SK-N-SH (cell line): ENCODE measurements at regions not wholly inside any gene's neighbourhood (a gene's known extent, or its start where the extent isn't known, plus 50 kb on each side); places are given as distances from the start of the nearest gene placed in this dataset.

ENCODE experiments used
- CTCF ChIA-PET: fragments of 300-600, 350-600 bp; formaldehyde crosslinking; extraction: SDS; loops from one replicate; lab custom pipeline; 2021; lab: Yijun Ruan, JAX
- POLR2A ChIA-PET: fragments of 350-600 bp; sonication (Branson Sonifier 250); formaldehyde crosslinking; extraction: SDS; loops from one replicate; lab custom pipeline; 2020; ENCODE audit warnings: antibody characterized with exemption, inconsistent platforms; lab: Yijun Ruan, JAX
- DNase-seq: peaks from one replicate; pipeline ENCODE4 v3.0.0; 2012
- H2AFZ ChIP-seq: fragments of 200-600 bp; sonication (generic); 2 replicates; pipeline ENCODE4 v1.8.1; 2016; ENCODE audit warnings: antibody characterized with exemption, mild to moderate bottlenecking, low read depth
- H3F3A ChIP-seq: fragments of 200-600 bp; sonication (generic); replicated peaks from 2 replicates; pipeline ENCODE3; 2016; ENCODE audit warnings: antibody characterized with exemption, mild to moderate bottlenecking; ENCODE audit not compliant: insufficient read depth
- H3K27ac ChIP-seq, 2 experiments: fragments of 200-500 bp in 1 of 2; fragments of 200-600 bp in 1 of 2; sonication (Bioruptor generic) in 1 of 2; sonication (generic), shearing (Covaris generic) in 1 of 2; 2 replicates each; pipeline versions ENCODE4 v1.5.1 to v1.6.1; 2014 to 2016; ENCODE audit warnings: low read depth in 2 of 2, inconsistent platforms in 1 of 2, low read length in 1 of 2, mild to moderate bottlenecking in 1 of 2, mixed read lengths in 1 of 2
- H3K27me3 ChIP-seq: fragments of 200-600 bp; sonication (generic), shearing (Covaris generic); 2 replicates; pipeline ENCODE4 v1.6.1; 2016; ENCODE audit warnings: mixed run types; ENCODE audit not compliant: insufficient read depth
- H3K36me3 ChIP-seq, 2 experiments: fragments of 200-500 bp in 1 of 2; fragments of 200-600 bp in 1 of 2; sonication (Bioruptor generic) in 1 of 2; sonication (generic) in 1 of 2; replicated peaks in 1 of 2; 2 replicates each; pipeline versions ENCODE3 to v1.5.1; 2014 to 2016; ENCODE audit warnings: low read length in 1 of 2, mild to moderate bottlenecking in 1 of 2; ENCODE audit not compliant: insufficient read depth in 2 of 2, control insufficient read depth in 1 of 2
- H3K4me1 ChIP-seq, 2 experiments: fragments of 200-500 bp in 1 of 2; fragments of 200-600 bp in 1 of 2; sonication (Bioruptor generic) in 1 of 2; sonication (generic), shearing (Covaris generic) in 1 of 2; 2 replicates each; pipeline versions ENCODE4 v1.5.1 to v1.6.1; 2014 to 2016; ENCODE audit warnings: low read depth in 1 of 2, low read length in 1 of 2, mixed run types in 1 of 2; ENCODE audit not compliant: insufficient read depth in 2 of 2, control insufficient read depth in 1 of 2
- H3K4me2 ChIP-seq: fragments of 200-600 bp; sonication (generic), shearing (Covaris generic); 2 replicates; pipeline ENCODE4 v1.6.1; 2017; ENCODE audit warnings: mixed run types
- H3K4me3 ChIP-seq, 2 experiments: fragments of 200-500 bp in 1 of 2; fragments of 200-600 bp in 1 of 2; sonication (Bioruptor generic) in 1 of 2; sonication (generic), shearing (Covaris generic) in 1 of 2; 2 replicates each; pipeline versions ENCODE4 v1.5.1 to v1.8.1; 2014 to 2016; ENCODE audit warnings: low read depth in 2 of 2, inconsistent platforms in 1 of 2, low read length in 1 of 2, mild to moderate bottlenecking in 1 of 2, mixed read lengths in 1 of 2, moderate library complexity in 1 of 2
- H3K79me2 ChIP-seq: fragments of 200-600 bp; sonication (generic); 2 replicates; pipeline ENCODE4 v1.8.1; 2017; ENCODE audit warnings: mild to moderate bottlenecking; ENCODE audit not compliant: insufficient read depth
- H3K9ac ChIP-seq: fragments of 200-600 bp; sonication (generic); 2 replicates; pipeline ENCODE4 v1.6.1; 2017; ENCODE audit warnings: mixed run types
- H3K9me2 ChIP-seq: fragments of 200-600 bp; sonication (generic); 2 replicates; pipeline ENCODE4 v1.6.1; 2017; ENCODE audit warnings: mixed run types
- H3K9me3 ChIP-seq: fragments of 200-600 bp; sonication (generic); 2 replicates; pipeline ENCODE4 v1.6.1; 2017; ENCODE audit warnings: mixed run types, mild to moderate bottlenecking, moderate library complexity
- H4K20me1 ChIP-seq: fragments of 200-600 bp; sonication (generic); 2 replicates; pipeline ENCODE4 v1.6.1; 2017; ENCODE audit warnings: mild to moderate bottlenecking, mixed run types; ENCODE audit not compliant: insufficient read depth
- EP300 ChIP-seq, 2 experiments: IDR thresholded peaks; 2 replicates each; pipeline versions ENCODE4 v1.4.0 to v1.6.1; 2012; ENCODE audit warnings: borderline replicate concordance in 1 of 2, low read depth in 1 of 2, low read length in 1 of 2
- EZH2phosphoT487 ChIP-seq: fragments of 200-600 bp; sonication (generic); IDR thresholded peaks from 2 replicates; pipeline ENCODE4 v1.6.1; 2017; ENCODE audit warnings: low read depth, mixed run types, mild to moderate bottlenecking, antibody characterized with exemption, moderate library complexity, borderline replicate concordance
- FOSL2 ChIP-seq: IDR thresholded peaks from 2 replicates; pipeline ENCODE4 v1.4.0; 2012; ENCODE audit warnings: low read depth, mild to moderate bottlenecking, moderate library complexity, borderline replicate concordance
- GATA2 ChIP-seq: sonication (generic); formaldehyde crosslinking; IDR thresholded peaks from 2 replicates; pipeline ENCODE4 v1.5.0; 2020; ENCODE audit warnings: mild to moderate bottlenecking, missing genetic modification reagents
- IRF3 ChIP-seq: fragments of 150-350 bp; IDR thresholded peaks from 2 replicates; pipeline ENCODE4 v1.6.1; 2016; ENCODE audit warnings: mild to moderate bottlenecking, low read depth, low read length
- MAX ChIP-seq: IDR thresholded peaks from 2 replicates; pipeline ENCODE4 v1.4.0; 2012; ENCODE audit warnings: low read depth
- MEF2A ChIP-seq: IDR thresholded peaks from 2 replicates; pipeline ENCODE4 v1.4.0; 2012; ENCODE audit warnings: low read depth, borderline replicate concordance
- NRF1 ChIP-seq: IDR thresholded peaks from 2 replicates; pipeline ENCODE4 v1.6.1; 2012; ENCODE audit warnings: low read depth, mild to moderate bottlenecking, low read length
- REST ChIP-seq: IDR thresholded peaks from 2 replicates; pipeline ENCODE4 v1.6.1; 2012; ENCODE audit warnings: mild to moderate bottlenecking, low read depth, low read length, moderate library complexity
- RXRA ChIP-seq: IDR thresholded peaks from 2 replicates; pipeline ENCODE4 v1.4.0; 2012; ENCODE audit warnings: low read depth, mild to moderate bottlenecking, borderline replicate concordance
- TEAD4 ChIP-seq: IDR thresholded peaks from 2 replicates; pipeline ENCODE4 v1.4.0; 2012; ENCODE audit warnings: mild to moderate bottlenecking, borderline replicate concordance; ENCODE audit not compliant: insufficient read depth
- YY1 ChIP-seq: IDR thresholded peaks from 2 replicates; pipeline ENCODE4 v1.4.0; 2012; ENCODE audit warnings: low read depth, mild to moderate bottlenecking
- ZBTB33 ChIP-seq: IDR thresholded peaks from 2 replicates; pipeline ENCODE4 v1.4.0; 2012; ENCODE audit warnings: low read depth, borderline replicate concordance
- WGBS: methylation state at CpG from one replicate; pipeline ENCODE4 v1.1.6; 2017; ENCODE audit warnings: low lambda C conversion rate; 5-methylcytosine and 5-hydroxymethylcytosine counted together

GRCh38 chr13:104657196-104657595, 1591.0 kb upstream of the SLC10A2 start:
- Histone ChIP-seq H3F3A (no peaks in the 10 kb centered on the region), H3K4me2 (no peak overlapping the region), H3K4me1 (no peaks in the 10 kb centered on the region), H3K36me3 (no peaks in the 10 kb centered on the region), H3K9me3 (no peaks in the 10 kb centered on the region), H3K27ac (no peak overlapping the region), H4K20me1 (no peaks in the 10 kb centered on the region), H2AFZ (no peak overlapping the region), H3K4me3 (no peak overlapping the region), H3K9me2 (no peaks in the 10 kb centered on the region), H3K27me3 (no peaks in the 10 kb centered on the region), H3K9ac (no peak overlapping the region), H3K79me2 (no peaks in the 10 kb centered on the region)
- TF ChIP-seq EP300 (IDR thresholded peaks at IDR 0.05; ENCODE audit: borderline replicate concordance in 1 of 2, low read depth in 1 of 2, low read length in 1 of 2) (no peak), EZH2phosphoT487 (no peak), ZBTB33 (no peak), IRF3 (no peak), RXRA (no peak), FOSL2 (no peak), MAX (no peak), YY1 (no peak), MEF2A (no peak), NRF1 (no peak)
- ChIA-PET CTCF (no interaction called here), POLR2A (no interaction called here)
- no peak for DNase-seq
- WGBS: 69% methylated on average over 1 of the region's 1 CpG

GRCh38 chr13:104650431-104650830, 1584.2 kb upstream of the SLC10A2 start:
- H3K4me3 ChIP-seq: no peak overlapping the region
- CTCF ChIA-PET: interaction anchor here (1.0 kb wide), 1 partner anchor 11 kb away, joined by 4 read pairs; no protein-coding TSS in a partner anchor
- no peaks in the 10 kb centered on the region for H3K27me3 ChIP-seq
- H3K27ac ChIP-seq: no peak overlapping the region
- H2AFZ ChIP-seq: no peak overlapping the region
- no peaks in the 10 kb centered on the region for H3F3A ChIP-seq
- TF ChIP-seq MAX (no peak), IRF3 (no peak), TEAD4 (no peak), GATA2 (CRISPR knock-in tag) (no peak), YY1 (no peak), REST (no peak)
- TF ChIP-seq, all 33 proteins: peak for 0
- no peaks in the 10 kb centered on the region for H3K36me3 ChIP-seq
- WGBS: 69% methylated on average over 12 of the region's 12 CpGs
- no peaks in the 10 kb centered on the region for H3K9me2 ChIP-seq
- no peaks in the 10 kb centered on the region for H4K20me1 ChIP-seq
- no peak overlapping the region for H3K9ac ChIP-seq
- H3K79me2 ChIP-seq: no peaks in the 10 kb centered on the region
- no peak overlapping the region for H3K4me2 ChIP-seq
- POLR2A ChIA-PET: no interaction called here
- no peaks in the 10 kb centered on the region for H3K4me1 ChIP-seq
- DNase-seq: no peak
- no peaks in the 10 kb centered on the region for H3K9me3 ChIP-seq
